Endothelial cell of umbilical vein (primary cell): ENCODE measurements at regions not wholly inside any gene's neighbourhood (a gene's known extent, or its start where the extent isn't known, plus 50 kb on each side); places are given as distances from the start of the nearest gene placed in this dataset.

Source experiments
- BruUV-seq: library from RNA; stranded (reverse); fragments of 400-500 nt; replicated peaks from 2 replicates; lab custom pipeline; 2021; lab: Mats Ljungman, UMichigan
- CTCF ChIA-PET: fragments of 300-600, 350-600 bp; sonication (Branson Sonifier 250); formaldehyde crosslinking; loops from one replicate; lab custom pipeline; 2021; ENCODE audit warnings: antibody characterized with exemption, inconsistent platforms; lab: Charles Lee
- POLR2A ChIA-PET: fragments of 300-600, 350-600 bp; sonication (Branson Sonifier 250); formaldehyde crosslinking; loops from one replicate; lab custom pipeline; 2021; ENCODE audit warnings: antibody characterized with exemption, inconsistent platforms; lab: Charles Lee
- DNase-seq: peaks from one replicate; pipeline ENCODE4 v3.0.0-alpha.2; 2011; ENCODE audit warnings: low read depth, low spot score
- FAIRE-seq: peaks from 2 replicates; lab custom pipeline; 2011; peaks lifted over from hg19 to GRCh38; lab: Jason Lieb, UNC
- H2AFZ ChIP-seq: 2 replicates; pipeline ENCODE4 v1.6.0; 2012; ENCODE audit warnings: low read depth, low read length, control low read depth, inconsistent platforms
- H3K27ac ChIP-seq: 2 replicates; pipeline ENCODE4 v1.5.1; 2011; ENCODE audit warnings: low read depth, mild to moderate bottlenecking, control low read depth, low read length, moderate library complexity; ENCODE audit not compliant: insufficient read depth
- H3K27me3 ChIP-seq, 2 experiments: 2 replicates each; pipeline versions ENCODE4 v1.6.0 to v1.6.1; 2011; ENCODE audit warnings: low read length in 2 of 2, mixed read lengths in 1 of 2; ENCODE audit not compliant: control insufficient read depth in 2 of 2, insufficient read depth in 2 of 2
- H3K36me3 ChIP-seq, 2 experiments: 2 replicates in 1 of 2; 3 replicates in 1 of 2; pipeline ENCODE4 v1.5.1; 2011; ENCODE audit warnings: low read length in 2 of 2, mild to moderate bottlenecking in 1 of 2, moderate library complexity in 1 of 2; ENCODE audit not compliant: control insufficient read depth in 2 of 2, insufficient read depth in 2 of 2; ENCODE audit errors: extremely low read depth in 1 of 2
- H3K4me1 ChIP-seq: 3 replicates; pipeline ENCODE4 v1.5.1; 2011; ENCODE audit warnings: mild to moderate bottlenecking, low read length; ENCODE audit not compliant: control insufficient read depth, insufficient read depth; ENCODE audit errors: extremely low read depth
- H3K4me2 ChIP-seq: 2 replicates; pipeline ENCODE4 v1.6.1; 2011; ENCODE audit warnings: low read length, control low read depth, mixed read lengths; ENCODE audit not compliant: insufficient read depth
- H3K4me3 ChIP-seq, 3 experiments: fragments of 200-600 bp in 1 of 3; sonication (generic), shearing (Covaris generic) in 1 of 3; replicated peaks in 1 of 3; 2 replicates each; pipeline ENCODE4 v1.5.1; 2011 to 2016; ENCODE audit warnings: control low read depth in 3 of 3, low read length in 3 of 3, mild to moderate bottlenecking in 2 of 3, inconsistent platforms in 1 of 3, low read depth in 1 of 3, moderate library complexity in 1 of 3; ENCODE audit not compliant: insufficient read depth in 1 of 3
- H3K79me2 ChIP-seq: 2 replicates; pipeline ENCODE4 v1.6.0; 2012; ENCODE audit warnings: low read length, inconsistent platforms; ENCODE audit not compliant: control insufficient read depth, insufficient read depth
- H3K9ac ChIP-seq: replicated peaks from 2 replicates; pipeline ENCODE3; 2011; ENCODE audit warnings: low read length, control low read depth; ENCODE audit not compliant: insufficient read depth; ENCODE audit errors: extremely low read depth
- H3K9me1 ChIP-seq: replicated peaks from 3 replicates; pipeline ENCODE4 v1.6.0; 2011; ENCODE audit warnings: mild to moderate bottlenecking, low read length; ENCODE audit not compliant: control insufficient read depth, insufficient read depth; ENCODE audit errors: extremely low read depth
- H3K9me3 ChIP-seq: replicated peaks from 2 replicates; pipeline ENCODE4 v1.5.1; 2012; ENCODE audit warnings: low read length, inconsistent platforms; ENCODE audit not compliant: control insufficient read depth, insufficient read depth
- H4K20me1 ChIP-seq: replicated peaks from 2 replicates; pipeline ENCODE3; 2011; ENCODE audit warnings: mild to moderate bottlenecking, low read length; ENCODE audit not compliant: control insufficient read depth, insufficient read depth; ENCODE audit errors: extremely low read depth
- EZH2 ChIP-seq: IDR thresholded peaks from 2 replicates; pipeline ENCODE4 v1.6.1; 2012; ENCODE audit warnings: borderline replicate concordance, low read depth, mild to moderate bottlenecking, moderate library complexity, low read length, inconsistent platforms; ENCODE audit not compliant: severe bottlenecking
- FOS ChIP-seq: IDR thresholded peaks from 2 replicates; pipeline ENCODE4 v1.6.1; 2011; ENCODE audit warnings: mild to moderate bottlenecking, low read length, moderate library complexity, borderline replicate concordance; ENCODE audit not compliant: insufficient read depth
- JUN ChIP-seq: IDR thresholded peaks from 2 replicates; pipeline ENCODE4 v1.6.1; 2011; ENCODE audit warnings: borderline replicate concordance, low read depth; ENCODE audit not compliant: insufficient read length, insufficient read depth
- MAX ChIP-seq: IDR thresholded peaks from 2 replicates; pipeline ENCODE4 v1.6.1; 2011; ENCODE audit not compliant: insufficient read depth, insufficient read length
- MYC ChIP-seq: IDR thresholded peaks from one replicate; pipeline ENCODE4 v1.6.1; 2011; ENCODE audit warnings: mild to moderate bottlenecking, low read depth, low read length
- POLR2A ChIP-seq: IDR thresholded peaks from 2 replicates; pipeline ENCODE4 v1.6.1; 2012; ENCODE audit warnings: low read depth, mild to moderate bottlenecking, control low read depth, low read length
- POLR2AphosphoS5 ChIP-seq: IDR thresholded peaks from 2 replicates; pipeline ENCODE4 v1.6.1; 2012; ENCODE audit warnings: low read depth, mild to moderate bottlenecking, control low read depth, low read length, moderate library complexity; ENCODE audit not compliant: insufficient read depth
- dilution Hi-C: fragments of 300-500 bp; cut with MboI; formaldehyde crosslinking; loops from one replicate; pipeline ENCODE4 v1.15.0; 2019; ENCODE audit warnings: low sequenced_read_pairs; ENCODE audit not compliant: extremely low pct_ligation_motif_present
- intact Hi-C: fragments of 100-400 bp; cut with micrococcal nuclease; formaldehyde crosslinking; loops from one replicate; pipeline ENCODE4 v1.10.0; 2022
- TF ChIP-seq, protein P1 (sequence below), 2 donors: IDR thresholded peaks; 1 replicate in 1 of 2; 2 replicates in 1 of 2; pipeline ENCODE4 v1.5.1; 2011; ENCODE audit warnings: low read length in 2 of 2, mild to moderate bottlenecking in 2 of 2, moderate library complexity in 2 of 2, control low read depth in 1 of 2, inconsistent platforms in 1 of 2, low read depth in 1 of 2; ENCODE audit not compliant: insufficient read depth in 1 of 2; ENCODE audit errors: extremely low read depth in 1 of 2

GRCh38 chr13:88801361-88801760 lies 1130.2 kb downstream of the SLITRK5 start:
- TF ChIP-seq, protein P1, sequence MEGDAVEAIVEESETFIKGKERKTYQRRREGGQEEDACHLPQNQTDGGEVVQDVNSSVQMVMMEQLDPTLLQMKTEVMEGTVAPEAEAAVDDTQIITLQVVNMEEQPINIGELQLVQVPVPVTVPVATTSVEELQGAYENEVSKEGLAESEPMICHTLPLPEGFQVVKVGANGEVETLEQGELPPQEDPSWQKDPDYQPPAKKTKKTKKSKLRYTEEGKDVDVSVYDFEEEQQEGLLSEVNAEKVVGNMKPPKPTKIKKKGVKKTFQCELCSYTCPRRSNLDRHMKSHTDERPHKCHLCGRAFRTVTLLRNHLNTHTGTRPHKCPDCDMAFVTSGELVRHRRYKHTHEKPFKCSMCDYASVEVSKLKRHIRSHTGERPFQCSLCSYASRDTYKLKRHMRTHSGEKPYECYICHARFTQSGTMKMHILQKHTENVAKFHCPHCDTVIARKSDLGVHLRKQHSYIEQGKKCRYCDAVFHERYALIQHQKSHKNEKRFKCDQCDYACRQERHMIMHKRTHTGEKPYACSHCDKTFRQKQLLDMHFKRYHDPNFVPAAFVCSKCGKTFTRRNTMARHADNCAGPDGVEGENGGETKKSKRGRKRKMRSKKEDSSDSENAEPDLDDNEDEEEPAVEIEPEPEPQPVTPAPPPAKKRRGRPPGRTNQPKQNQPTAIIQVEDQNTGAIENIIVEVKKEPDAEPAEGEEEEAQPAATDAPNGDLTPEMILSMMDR (IDR thresholded peaks at IDR 0.05; ENCODE audit: extremely low read depth in 1 of 2, insufficient read depth in 1 of 2, low read depth in 1 of 2, low read length in 2 of 2), result no peak
- Histone ChIP-seq H4K20me1 (no peaks in the 10 kb centered on the region), H3K27me3 (no peaks in the 10 kb centered on the region), H3K9me3 (no peaks in the 10 kb centered on the region), H3K9me1 (no peaks in the 10 kb centered on the region), H3K4me2 (no peak overlapping the region), H3K4me1 (no peaks in the 10 kb centered on the region), H3K4me3 (no peak overlapping the region), H2AFZ (no peak overlapping the region), H3K36me3 (no peaks in the 10 kb centered on the region), H3K79me2 (no peaks in the 10 kb centered on the region), H3K27ac (no peak overlapping the region), H3K9ac (no peak overlapping the region)
- DNase-seq (no peak), FAIRE-seq (no peak)
- no TSS peak for BruUV-seq
- ChIA-PET CTCF (no interaction called here), POLR2A (no interaction called here)
- dilution Hi-C loops (no loop called here), intact Hi-C loops (no loop called here)

- dilution Hi-C loops (no loop called here), intact Hi-C loops (no loop called here)
- ChIA-PET CTCF (interaction anchor here (1.1 kb wide), 1 partner anchor 15 kb away, joined by 3 read pairs; no protein-coding TSS in a partner anchor), POLR2A (no interaction called here)
- no peak for FAIRE-seq
- no peak overlapping the region for H3K4me3 ChIP-seq
- no peaks in the 10 kb centered on the region for H3K36me3 ChIP-seq
- no peaks in the 10 kb centered on the region for H3K9me3 ChIP-seq
- no peaks in the 10 kb centered on the region for H3K79me2 ChIP-seq
- no peak overlapping the region for H3K27ac ChIP-seq
- no peaks in the 10 kb centered on the region for H3K4me1 ChIP-seq
- H2AFZ ChIP-seq, result no peak overlapping the region
- H4K20me1 ChIP-seq, result no peaks in the 10 kb centered on the region
- no peak overlapping the region for H3K4me2 ChIP-seq
- no TSS peak for BruUV-seq
- no peaks in the 10 kb centered on the region for H3K27me3 ChIP-seq
- DNase-seq, result no peak
- no peaks in the 10 kb centered on the region for H3K9me1 ChIP-seq
- TF ChIP-seq FOS (no peak), POLR2AphosphoS5 (no peak), MYC (no peak), JUN (no peak), MAX (no peak), POLR2A (no peak), EZH2 (no peak)
- TF ChIP-seq, protein P1 (IDR thresholded peaks at IDR 0.05; ENCODE audit: extremely low read depth in 1 of 2, insufficient read depth in 1 of 2, low read depth in 1 of 2, low read length in 2 of 2), result no peak
- H3K9ac ChIP-seq, result no peak overlapping the region
Measured at GRCh38 chr13:88802886-88803285, 1131.7 kb downstream of the SLITRK5 start.
